CD14-positive monocyte (primary cell): ENCODE measurements at regions not wholly inside any gene's neighbourhood (a gene's known extent, or its start where the extent isn't known, plus 50 kb on each side); places are given as distances from the start of the nearest gene placed in this dataset.

Source experiments
- DNase-seq, 3 donors: peaks; one replicate each; pipeline ENCODE4 v3.0.0-alpha.2; 2011 to 2022
- H2AFZ ChIP-seq: 2 replicates; pipeline ENCODE4 v1.6.0; 2012; ENCODE audit warnings: mild to moderate bottlenecking, low read depth, low read length, inconsistent platforms; ENCODE audit not compliant: insufficient read depth, poor library complexity, severe bottlenecking
- H3K27ac ChIP-seq, 2 donors: 1 replicate in 1 of 2; 2 replicates in 1 of 2; pipeline ENCODE4 v1.5.1; 2012 to 2013; ENCODE audit warnings: low read length in 2 of 2, control low read depth in 1 of 2, inconsistent platforms in 1 of 2, low read depth in 1 of 2, mild to moderate bottlenecking in 1 of 2
- H3K27me3 ChIP-seq, 2 donors: one replicate each; pipeline versions ENCODE4 v1.6.0 to v1.6.1; 2011 to 2013; ENCODE audit warnings: low read length in 2 of 2; ENCODE audit not compliant: control insufficient read depth in 2 of 2, insufficient read depth in 2 of 2
- H3K36me3 ChIP-seq, 2 donors: replicated peaks in 1 of 2; 1 replicate in 1 of 2; 2 replicates in 1 of 2; pipeline versions ENCODE4 v1.5.1 to v1.6.1; 2012 to 2013; ENCODE audit warnings: low read length in 2 of 2, control low read depth in 1 of 2, inconsistent platforms in 1 of 2, mild to moderate bottlenecking in 1 of 2; ENCODE audit not compliant: insufficient read depth in 2 of 2, control insufficient read depth in 1 of 2
- H3K4me1 ChIP-seq, 2 donors: 1 replicate in 1 of 2; 2 replicates in 1 of 2; pipeline versions ENCODE4 v1.5.1 to v1.6.1; 2012 to 2013; ENCODE audit warnings: low read length in 2 of 2, control low read depth in 1 of 2, inconsistent platforms in 1 of 2, mild to moderate bottlenecking in 1 of 2, moderate library complexity in 1 of 2; ENCODE audit not compliant: insufficient read depth in 2 of 2, control insufficient read depth in 1 of 2
- H3K4me2 ChIP-seq: replicated peaks from 2 replicates; pipeline ENCODE3; 2012; ENCODE audit warnings: low read length, moderate library complexity, mild to moderate bottlenecking; ENCODE audit not compliant: poor library complexity, severe bottlenecking; ENCODE audit errors: extremely low read depth
- H3K4me3 ChIP-seq, 3 experiments: fragments of 200-600 bp in 1 of 3; sonication (generic) in 1 of 3; replicated peaks in 1 of 3; 1 replicate in 2 of 3; 2 replicates in 1 of 3; pipeline ENCODE4 v1.5.1; 2011 to 2013; ENCODE audit warnings: low read length in 3 of 3, mild to moderate bottlenecking in 3 of 3, control low read depth in 2 of 3, low read depth in 2 of 3, inconsistent platforms in 1 of 3, moderate library complexity in 1 of 3
- H3K79me2 ChIP-seq: 2 replicates; pipeline ENCODE4 v1.6.0; 2012; ENCODE audit warnings: mild to moderate bottlenecking, control low read depth, inconsistent platforms, low read length, moderate library complexity; ENCODE audit not compliant: insufficient read depth
- H3K9ac ChIP-seq: 2 replicates; pipeline ENCODE4 v1.6.0; 2017; ENCODE audit warnings: low read length, mild to moderate bottlenecking; ENCODE audit not compliant: insufficient read depth, poor library complexity, severe bottlenecking
- H3K9me3 ChIP-seq, 2 donors: replicated peaks in 1 of 2; 1 replicate in 1 of 2; 2 replicates in 1 of 2; pipeline versions ENCODE4 v1.5.1 to v1.6.1; 2012 to 2013; ENCODE audit warnings: low read length in 2 of 2, control low read depth in 1 of 2; ENCODE audit not compliant: control insufficient read depth in 1 of 2, insufficient read depth in 1 of 2
- H4K20me1 ChIP-seq: 2 replicates; pipeline ENCODE4 v1.6.0; 2012; ENCODE audit warnings: mild to moderate bottlenecking, low read length, control low read depth, moderate library complexity; ENCODE audit not compliant: insufficient read depth
- H3K27ac Mint-ChIP-seq, 7 donors: one replicate each; pipeline ENCODE4 v1.8.0; 2020; ENCODE audit warnings: mild to moderate bottlenecking in 7 of 7, mixed read lengths in 7 of 7, moderate library complexity in 6 of 7, inconsistent platforms in 2 of 7
- H3K27me3 Mint-ChIP-seq, 3 donors: one replicate each; pipeline ENCODE4 v1.8.0; 2021 to 2022; ENCODE audit warnings: low read depth in 3 of 3, mild to moderate bottlenecking in 3 of 3, mixed read lengths in 3 of 3, moderate library complexity in 3 of 3, inconsistent platforms in 1 of 3
- H3K36me3 Mint-ChIP-seq, 2 donors: one replicate each; pipeline ENCODE4 v1.8.0; 2020; ENCODE audit warnings: mixed read lengths in 2 of 2, inconsistent platforms in 1 of 2, mild to moderate bottlenecking in 1 of 2
- H3K4me1 Mint-ChIP-seq: one replicate; pipeline ENCODE4 v1.8.0; 2020; ENCODE audit warnings: mild to moderate bottlenecking, mixed read lengths
- H3K4me3 Mint-ChIP-seq, 2 donors: one replicate each; pipeline ENCODE4 v1.8.0; 2020; ENCODE audit warnings: mild to moderate bottlenecking in 2 of 2, mixed read lengths in 2 of 2, moderate library complexity in 1 of 2
- H3K9me3 Mint-ChIP-seq, 7 donors: one replicate each; pipeline ENCODE4 v1.8.0; 2020 to 2022; ENCODE audit warnings: mixed read lengths in 7 of 7, mild to moderate bottlenecking in 6 of 7, moderate library complexity in 6 of 7, inconsistent platforms in 2 of 7
- CTCF ChIP-seq: fragments of 200-600 bp; IDR thresholded peaks from one replicate; pipeline ENCODE4 v1.8.0; 2022; ENCODE audit warnings: antibody characterized with exemption, mild to moderate bottlenecking
- WGBS: methylation state at CpG from one replicate; pipeline ENCODE4 v1.1.5; 2013; ENCODE audit warnings: missing lambda C conversion rate; ENCODE audit not compliant: insufficient coverage; 5-methylcytosine and 5-hydroxymethylcytosine counted together
- intact Hi-C, 2 donors: fragments of 100-400 bp; cut with micrococcal nuclease; formaldehyde crosslinking; loops; one replicate each; pipeline versions ENCODE4 v1.15.0 to v1.15.1; 2023

DNA sequence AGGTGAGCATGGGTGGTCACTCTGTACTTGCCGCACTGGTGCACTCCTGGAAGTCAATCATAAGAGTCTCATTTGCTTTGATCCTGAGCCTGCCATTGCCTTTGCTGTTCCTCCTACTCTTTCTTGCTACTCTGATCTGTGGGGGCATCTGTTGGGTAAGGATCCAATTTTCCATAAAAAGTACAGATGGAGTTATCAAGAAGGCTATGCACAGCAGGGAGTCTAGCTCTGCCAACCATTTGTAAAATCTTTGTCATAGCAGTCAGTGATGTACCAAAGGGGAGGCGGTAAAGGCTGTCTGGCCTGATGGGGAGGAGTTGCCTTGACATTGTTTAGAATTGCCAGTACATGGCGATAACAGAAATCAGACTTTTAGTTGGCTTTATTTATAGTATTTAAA, 109.0 kb upstream of the PLPPR1 start:
- Histone ChIP-seq H3K9ac (no peak overlapping the region), H3K27me3 (no peaks in the 10 kb centered on the region), H3K4me3 (no peak overlapping the region), H3K36me3 (no peaks in the 10 kb centered on the region), H2AFZ (no peak overlapping the region), H3K27ac (no peak overlapping the region), H3K4me1 (no peaks in the 10 kb centered on the region), H3K79me2 (no peaks in the 10 kb centered on the region), H3K9me3 (peaks cover 0 to 15% of the 10 kb centered on the region in 2 donors), H4K20me1 (no peaks in the 10 kb centered on the region), H3K4me2 (no peak overlapping the region)
- WGBS, result no CpG with 5 or more reads among the region's 3 CpGs
- Mint-ChIP-seq H3K4me1 (no peaks in the 10 kb centered on the region), H3K4me3 (no peak overlapping the region), H3K9me3 (peaks cover 0 to 13% (median 4%) of the 10 kb centered on the region in 7 donors), H3K36me3 (no peaks in the 10 kb centered on the region), H3K27ac (no peak overlapping the region), H3K27me3 (peaks cover 0 to 1% (median 0%) of the 10 kb centered on the region in 3 donors)
- no peak for TF ChIP-seq CTCF
- intact Hi-C loops, result no loop called here
- no peak for DNase-seq

GRCh38 chr9:100926366-100926765, 102.2 kb upstream of the PLPPR1 start:
- Histone ChIP-seq H3K4me2 (no peak overlapping the region), H3K9me3 (peaks cover 0 to 6% of the 10 kb centered on the region in 2 donors), H3K27me3 (no peaks in the 10 kb centered on the region), H4K20me1 (no peaks in the 10 kb centered on the region), H3K27ac (no peak overlapping the region), H3K9ac (no peak overlapping the region), H3K4me1 (no peaks in the 10 kb centered on the region), H3K79me2 (no peaks in the 10 kb centered on the region), H2AFZ (no peak overlapping the region), H3K36me3 (no peaks in the 10 kb centered on the region), H3K4me3 (no peak overlapping the region)
- H3K36me3 Mint-ChIP-seq, result no peaks in the 10 kb centered on the region
- no peak overlapping the region for H3K4me3 Mint-ChIP-seq
- whole genome bisulfite sequencing, result 83% methylated on average over 2 of the region's 2 CpGs
- no peak for DNase-seq
- intact Hi-C loops, result no loop called here
- peaks cover 0 to 5% (median 0%) of the 10 kb centered on the region in 7 donors for H3K9me3 Mint-ChIP-seq
- no peak overlapping the region for H3K27ac Mint-ChIP-seq
- TF ChIP-seq CTCF, result no peak
- H3K4me1 Mint-ChIP-seq, result no peaks in the 10 kb centered on the region
- peaks cover 0 to 2% (median 0%) of the 10 kb centered on the region in 3 donors for H3K27me3 Mint-ChIP-seq
